Large intestine (tissue), 3 donors: ENCODE measurements at regions not wholly inside any gene's neighbourhood (a gene's known extent, or its start where the extent isn't known, plus 50 kb on each side); places are given as distances from the start of the nearest gene placed in this dataset.
A peak's percentile ranks its signal among the peaks of the same experiment; 100 is the strongest.
"Not testable (repeated sequence)": the region's sequence is repeated elsewhere in the genome, so short reads cannot be mapped to it uniquely, and the experiment has no call there.

Experiments
- DNase-seq, 2 donors: peaks; one replicate each; pipeline versions ENCODE4 v3.0.0 to v3.0.0-alpha.2; 2013
- H3K27ac ChIP-seq: one replicate; pipeline ENCODE4 v1.5.1; 2013; ENCODE audit warnings: low read length
- H3K27me3 ChIP-seq: 2 replicates; pipeline ENCODE4 v1.6.1; 2013; ENCODE audit warnings: low read length; ENCODE audit not compliant: control insufficient read depth, insufficient read depth
- H3K36me3 ChIP-seq: 2 replicates; pipeline ENCODE4 v1.6.1; 2013; ENCODE audit warnings: low read length; ENCODE audit not compliant: control insufficient read depth, insufficient read depth
- H3K4me1 ChIP-seq: one replicate; pipeline ENCODE4 v1.6.1; 2013; ENCODE audit warnings: low read length; ENCODE audit not compliant: control insufficient read depth, insufficient read depth
- H3K4me3 ChIP-seq: one replicate; pipeline ENCODE4 v1.5.1; 2013; ENCODE audit warnings: low read length
- H3K9me3 ChIP-seq: one replicate; pipeline ENCODE4 v1.6.1; 2013; ENCODE audit warnings: mild to moderate bottlenecking, low read depth, low read length, moderate library complexity; ENCODE audit not compliant: control insufficient read depth
- WGBS: methylation state at CpG from one replicate; pipeline ENCODE4 v1.1.5; 2013; ENCODE audit warnings: low lambda C conversion rate; ENCODE audit not compliant: insufficient coverage; 5-methylcytosine and 5-hydroxymethylcytosine counted together

- Histone ChIP-seq H3K4me1 (no peaks in the 10 kb centered on the region), H3K27me3 (no peaks in the 10 kb centered on the region), H3K9me3 (no peaks in the 10 kb centered on the region), H3K27ac (no peak overlapping the region), H3K36me3 (no peaks in the 10 kb centered on the region), H3K4me3 (no peak overlapping the region)
- 67% methylated on average over 1 of the region's 5 CpGs for WGBS
- no peak for DNase-seq
These were observed 192.6 kb downstream of the EBLN2 start for GRCh38 chr3:73254062-73254461.

DNA sequence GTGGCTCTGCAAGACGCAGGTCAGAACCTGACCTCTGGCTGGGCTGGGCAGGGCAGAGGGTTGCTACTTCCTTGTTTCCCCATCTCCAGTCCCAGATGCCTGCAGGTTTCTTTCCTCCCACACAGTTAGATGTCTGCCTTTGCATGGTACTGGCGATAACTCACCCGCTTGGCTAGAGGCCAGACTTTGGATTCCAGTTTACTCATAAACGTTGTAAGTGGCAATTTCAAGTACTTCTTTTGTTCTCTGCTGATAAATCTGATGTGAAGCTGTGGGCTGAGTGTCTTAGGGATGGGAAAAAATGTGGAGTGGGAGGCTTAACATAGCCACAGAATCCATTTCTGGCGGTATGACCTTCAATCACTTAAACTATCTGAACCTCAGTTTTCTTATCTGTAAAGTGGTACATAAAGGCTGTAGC is 194.2 kb downstream of the EBLN2 start:
- Histone ChIP-seq H3K27ac (no peak overlapping the region), H3K4me3 (no peak overlapping the region), H3K27me3 (no peaks in the 10 kb centered on the region), H3K4me1 (no peaks in the 10 kb centered on the region), H3K36me3 (no peaks in the 10 kb centered on the region), H3K9me3 (no peaks in the 10 kb centered on the region)
- WGBS, result no CpG with 5 or more reads among the region's 5 CpGs
- peak; percentile 18 to 40 for DNase-seq

GRCh38 chr3:73257186-73257585 is 195.7 kb downstream of the EBLN2 start:
- Histone ChIP-seq H3K27ac (no peak overlapping the region), H3K36me3 (no peaks in the 10 kb centered on the region), H3K27me3 (no peaks in the 10 kb centered on the region), H3K9me3 (no peaks in the 10 kb centered on the region), H3K4me1 (no peaks in the 10 kb centered on the region), H3K4me3 (no peak overlapping the region)
- WGBS, result no CpG with 5 or more reads among the region's 4 CpGs
- DNase-seq, result no peak

- H3K36me3 ChIP-seq, result no peaks in the 10 kb centered on the region
- no peak for DNase-seq
- WGBS, result no CpG with 5 or more reads among the region's 4 CpGs
These were observed 196.6 kb downstream of the EBLN2 start for GRCh38 chr3:73258057-73258456.

DNA sequence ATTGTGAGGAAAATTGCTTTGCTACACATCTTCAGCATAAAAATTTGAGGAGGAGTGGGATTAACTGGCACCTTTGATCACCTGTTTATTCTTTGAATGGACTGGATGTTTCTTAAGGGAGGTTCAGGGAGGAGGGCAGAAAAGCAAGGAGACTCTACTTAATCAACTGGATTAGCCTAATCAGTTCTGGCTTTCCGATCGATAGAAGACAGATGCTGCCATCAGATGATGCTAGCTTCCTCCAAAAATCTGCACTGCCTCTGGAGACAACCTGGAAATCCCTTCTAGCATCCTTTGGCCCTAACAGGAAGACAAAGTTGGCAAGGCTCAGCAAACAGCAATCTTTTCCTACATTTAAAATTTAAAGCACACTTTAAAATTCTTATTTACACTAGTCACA is 197.8 kb downstream of the EBLN2 start:
- Histone ChIP-seq H3K4me1 (no peaks in the 10 kb centered on the region), H3K4me3 (no peak overlapping the region), H3K27me3 (no peaks in the 10 kb centered on the region), H3K9me3 (no peaks in the 10 kb centered on the region), H3K36me3 (no peaks in the 10 kb centered on the region), H3K27ac (no peak overlapping the region)
- no CpG with 5 or more reads among the region's 2 CpGs for WGBS
- no peak for DNase-seq

More at GRCh38 chr3:73258057-73258456, 196.6 kb downstream of the EBLN2 start:
- no peaks in the 10 kb centered on the region for H3K9me3 ChIP-seq
- H3K27ac ChIP-seq, result no peak overlapping the region
- no peaks in the 10 kb centered on the region for H3K27me3 ChIP-seq
- no peaks in the 10 kb centered on the region for H3K4me1 ChIP-seq
- no peak overlapping the region for H3K4me3 ChIP-seq

- Histone ChIP-seq H3K4me1 (no peaks in the 10 kb centered on the region), H3K36me3 (no peaks in the 10 kb centered on the region), H3K27me3 (no peaks in the 10 kb centered on the region), H3K9me3 (no peaks in the 10 kb centered on the region), H3K4me3 (no peak overlapping the region), H3K27ac (no peak overlapping the region)
- no CpG with 5 or more reads among the region's 1 CpG for WGBS
- no peak for DNase-seq
These were observed 198.4 kb downstream of the EBLN2 start for GRCh38 chr3:73259856-73260255.

- not testable (repeated sequence) for H3K36me3 ChIP-seq, H3K9me3 ChIP-seq, H3K4me3 ChIP-seq, H3K27me3 ChIP-seq, H3K27ac ChIP-seq, DNase-seq, H3K4me1 ChIP-seq
- WGBS, result no CpG with 5 or more reads among the region's 1 CpG
These were observed 205.1 kb downstream of the EBLN2 start for GRCh38 chr3:73266558-73266957.

DNA sequence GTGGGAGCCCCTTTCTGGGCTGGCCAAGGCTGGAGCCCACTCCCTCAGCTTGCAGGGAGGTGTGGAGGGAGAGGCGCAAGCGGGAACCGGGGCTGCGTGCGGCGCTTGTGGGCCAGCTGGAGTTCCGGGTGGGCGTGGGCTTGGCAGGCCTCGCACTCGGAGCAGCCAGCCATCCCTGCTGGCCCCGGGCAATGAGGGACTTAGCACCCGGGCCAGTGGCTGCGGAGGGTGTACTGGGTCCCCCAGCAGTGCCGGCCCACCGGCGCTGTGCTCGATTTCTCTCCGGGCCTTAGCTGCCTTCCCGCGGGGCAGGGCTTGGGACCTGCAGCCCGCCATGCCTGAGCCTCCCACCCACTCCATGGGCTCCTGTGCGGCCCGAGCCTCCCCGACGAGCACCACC is 207.7 kb downstream of the EBLN2 start:
- H3K36me3 ChIP-seq, H3K4me1 ChIP-seq, H3K27ac ChIP-seq, H3K4me3 ChIP-seq, H3K9me3 ChIP-seq, DNase-seq, H3K27me3 ChIP-seq: not testable (repeated sequence)
- WGBS, result no CpG with 5 or more reads among the region's 25 CpGs

DNA sequence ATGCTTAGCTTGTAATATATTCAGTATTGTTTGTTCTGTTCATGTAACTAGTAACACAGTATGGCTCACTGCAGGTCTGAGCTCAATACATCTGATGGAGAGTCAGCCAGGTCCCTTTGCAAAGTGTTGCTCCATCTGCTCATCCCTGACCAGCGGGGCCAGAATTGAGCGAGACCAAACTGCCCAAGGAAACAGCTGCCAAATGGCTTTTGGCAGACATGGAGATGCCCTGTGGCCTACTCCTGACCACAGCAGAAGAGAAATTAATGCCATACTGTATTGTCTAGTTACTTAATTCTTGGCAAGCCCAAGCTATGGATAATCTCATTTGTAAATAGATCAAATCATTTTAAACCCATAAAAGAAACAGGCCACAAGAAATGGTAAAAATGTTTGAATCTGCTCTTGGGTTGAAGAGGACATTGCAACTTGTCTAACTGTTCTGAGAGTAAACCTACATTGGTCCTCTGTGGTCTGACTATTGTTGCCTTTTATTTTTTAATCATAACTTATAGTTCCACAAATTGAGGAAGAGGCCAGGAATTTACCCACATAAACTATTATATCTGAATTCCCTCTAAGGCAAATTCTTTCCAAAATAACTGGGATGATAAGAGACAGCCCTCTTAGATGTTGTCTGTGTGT is 209.5 kb downstream of the EBLN2 start:
- peak in 1 of 2 donors; percentile 6 for DNase-seq

GRCh38 chr3:73273341-73273740 is 211.9 kb downstream of the EBLN2 start:
- Histone ChIP-seq H3K27ac (no peak overlapping the region), H3K4me1 (peaks cover 3% of the 10 kb centered on the region), H3K9me3 (no peaks in the 10 kb centered on the region), H3K27me3 (no peaks in the 10 kb centered on the region), H3K4me3 (no peak overlapping the region), H3K36me3 (no peaks in the 10 kb centered on the region)
- 100% methylated on average over 1 of the region's 4 CpGs for WGBS
- no peak for DNase-seq

More for the DNA sequence above, 209.5 kb downstream of the EBLN2 start:
- Histone ChIP-seq H3K9me3 (no peaks in the 10 kb centered on the region), H3K4me1 (no peaks in the 10 kb centered on the region), H3K36me3 (no peaks in the 10 kb centered on the region), H3K27me3 (no peaks in the 10 kb centered on the region), H3K27ac (no peak overlapping the region), H3K4me3 (no peak overlapping the region)
- no CpG with 5 or more reads among the region's 2 CpGs for WGBS

- H3K4me3 ChIP-seq, result no peak overlapping the region
- H3K9me3 ChIP-seq, result no peaks in the 10 kb centered on the region
- H3K36me3 ChIP-seq, result no peaks in the 10 kb centered on the region
- peaks cover 3% of the 10 kb centered on the region for H3K4me1 ChIP-seq
- no peak for DNase-seq
- no peak overlapping the region for H3K27ac ChIP-seq
- H3K27me3 ChIP-seq, result no peaks in the 10 kb centered on the region
- WGBS, result no CpG with 5 or more reads among the region's 6 CpGs
These were observed 219.3 kb downstream of the EBLN2 start for GRCh38 chr3:73280746-73281145.
